Germinal center (tissue), 1 donor: ENCODE measurements at regions not wholly inside any gene's neighbourhood (a gene's known extent, or its start where the extent isn't known, plus 50 kb on each side); places are given as distances from the start of the nearest gene placed in this dataset.
"Not testable (repeated sequence)": the region's sequence is repeated elsewhere in the genome, so short reads cannot be mapped to it uniquely, and the experiment has no call there.

Experiments
- DNase-seq: peaks from one replicate; pipeline ENCODE4 v3.0.0; 2012; ENCODE audit warnings: mixed read lengths, low spot score

- no peak for DNase-seq
Observed at GRCh38 chr3:105979961-105980360, 111.1 kb upstream of the CBLB start.

GRCh38 chr3:105982207-105982606, 113.4 kb upstream of the CBLB start:
- DNase-seq = no peak

GRCh38 chr3:105984837-105985236, 116.0 kb upstream of the CBLB start:
- no peak for DNase-seq

- DNase-seq = not testable (repeated sequence)
Observed at GRCh38 chr3:105986343-105986742, 117.5 kb upstream of the CBLB start.

GRCh38 chr3:105987809-105988208, 119.0 kb upstream of the CBLB start:
- no peak for DNase-seq

- DNase-seq = no peak
Observed at GRCh38 chr3:105988540-105989212, 119.9 kb upstream of the CBLB start.

GRCh38 chr3:105996781-105997180, 128.0 kb upstream of the CBLB start:
- no peak for DNase-seq

GRCh38 chr3:105997466-105997799, 128.6 kb upstream of the CBLB start:
- DNase-seq = no peak

- DNase-seq = no peak
Observed at GRCh38 chr3:105997800-105998526, 129.2 kb upstream of the CBLB start.

GRCh38 chr3:105999856-106000255, 131.0 kb upstream of the CBLB start:
- DNase-seq = no peak

GRCh38 chr3:106001923-106002322, 133.1 kb upstream of the CBLB start:
- DNase-seq = no peak

GRCh38 chr3:106004137-106004681, 135.4 kb upstream of the CBLB start:
- no peak for DNase-seq

GRCh38 chr3:106004826-106005225, 136.0 kb upstream of the CBLB start:
- DNase-seq = no peak

GRCh38 chr3:106006001-106006400, 137.2 kb upstream of the CBLB start:
- DNase-seq = no peak

GRCh38 chr3:106006571-106006970, 137.8 kb upstream of the CBLB start:
- no peak for DNase-seq

- DNase-seq = no peak
Observed at GRCh38 chr3:106007512-106007911, 138.7 kb upstream of the CBLB start.

GRCh38 chr3:106008766-106009165, 140.0 kb upstream of the CBLB start:
- no peak for DNase-seq

- no peak for DNase-seq
Observed at GRCh38 chr3:106010829-106011228, 142.0 kb upstream of the CBLB start.

- no peak for DNase-seq
Observed at GRCh38 chr3:106013971-106014370, 145.2 kb upstream of the CBLB start.

- DNase-seq = no peak
Observed at GRCh38 chr3:106014518-106014917, 145.7 kb upstream of the CBLB start.

GRCh38 chr3:106014971-106015370, 146.2 kb upstream of the CBLB start:
- DNase-seq = no peak

- no peak for DNase-seq
Observed at GRCh38 chr3:106018102-106018501, 149.3 kb upstream of the CBLB start.

GRCh38 chr3:106018929-106019550, 150.2 kb upstream of the CBLB start:
- DNase-seq = no peak
